ENCODE measurements at regions not wholly inside any gene's neighbourhood (a gene's known extent, or its start where the extent isn't known, plus 50 kb on each side); places are given as distances from the start of the nearest gene placed in this dataset.

DNA sequence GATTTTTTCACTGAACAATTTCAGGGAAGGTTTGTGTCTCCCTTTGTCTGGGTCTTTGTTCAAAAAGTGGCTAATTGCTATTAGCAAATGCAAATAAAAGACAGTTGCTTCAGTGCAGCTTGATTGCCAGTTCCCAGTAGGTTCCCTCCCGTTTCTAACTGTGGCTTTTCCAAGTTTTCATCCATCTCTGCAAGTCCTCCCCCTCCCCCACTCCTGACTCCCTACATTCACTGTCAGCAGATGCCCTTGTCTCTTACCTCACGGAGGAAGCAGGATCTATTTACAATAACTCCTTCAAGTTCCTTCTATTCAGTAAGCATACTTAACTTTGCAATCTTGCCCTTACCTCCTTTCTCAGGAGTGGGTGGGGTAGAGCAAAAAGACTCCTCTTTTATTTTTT lies 55.4 kb upstream of the SCEL start:
- DNase-seq (ENCODE audit: low read depth, low spot score) = peak; percentile 13
- no peak overlapping the region for H3K4me3 ChIP-seq (ENCODE audit: low read length)
- H3K4me1 ChIP-seq (ENCODE audit: control insufficient read depth, insufficient read depth, low read length) = no peaks in the 10 kb centered on the region
- no peaks in the 10 kb centered on the region for H3K27me3 ChIP-seq (ENCODE audit: control insufficient read depth, insufficient read depth, low read length)
- no CpG with 5 or more reads among the region's 2 CpGs for WGBS (ENCODE audit: insufficient coverage, insufficient read length)
- H3K27ac ChIP-seq (ENCODE audit: low read length) = no peak overlapping the region
- no peaks in the 10 kb centered on the region for H3K36me3 ChIP-seq (ENCODE audit: control insufficient read depth, insufficient read depth, low read length)
- no peaks in the 10 kb centered on the region for H3K9me3 ChIP-seq (ENCODE audit: control insufficient read depth, insufficient read depth, low read length)

DNA sequence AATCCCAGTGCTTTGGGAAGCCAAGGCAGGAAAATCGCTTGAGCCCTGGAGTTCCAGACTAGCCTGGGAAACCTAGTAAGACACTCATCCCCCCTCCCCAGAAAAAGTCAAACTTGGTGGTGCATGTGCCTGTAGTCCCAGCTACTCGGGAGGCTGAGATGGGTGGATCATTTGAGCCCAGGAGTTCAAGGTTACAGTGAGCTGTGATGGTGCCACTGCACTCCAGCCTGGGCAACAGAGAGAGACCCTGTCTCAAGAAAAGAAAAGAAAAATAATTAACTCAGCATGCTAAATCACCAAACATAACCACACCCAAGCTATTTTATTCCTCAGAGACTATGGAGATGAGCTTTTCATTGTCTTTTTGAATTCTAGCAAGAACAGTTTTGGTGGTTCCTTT lies 56.2 kb upstream of the SCEL start:
- Histone ChIP-seq H3K36me3 (ENCODE audit: control insufficient read depth, insufficient read depth, low read length) (no peaks in the 10 kb centered on the region), H3K4me3 (ENCODE audit: low read length) (no peak overlapping the region), H3K9me3 (ENCODE audit: control insufficient read depth, insufficient read depth, low read length) (no peaks in the 10 kb centered on the region), H3K4me1 (ENCODE audit: control insufficient read depth, insufficient read depth, low read length) (no peaks in the 10 kb centered on the region), H3K27me3 (ENCODE audit: control insufficient read depth, insufficient read depth, low read length) (no peaks in the 10 kb centered on the region), H3K27ac (ENCODE audit: low read length) (no peak overlapping the region)
- WGBS (ENCODE audit: insufficient coverage, insufficient read length) = no CpG with 5 or more reads among the region's 2 CpGs
- no peak for DNase-seq (ENCODE audit: low read depth, low spot score)

DNA sequence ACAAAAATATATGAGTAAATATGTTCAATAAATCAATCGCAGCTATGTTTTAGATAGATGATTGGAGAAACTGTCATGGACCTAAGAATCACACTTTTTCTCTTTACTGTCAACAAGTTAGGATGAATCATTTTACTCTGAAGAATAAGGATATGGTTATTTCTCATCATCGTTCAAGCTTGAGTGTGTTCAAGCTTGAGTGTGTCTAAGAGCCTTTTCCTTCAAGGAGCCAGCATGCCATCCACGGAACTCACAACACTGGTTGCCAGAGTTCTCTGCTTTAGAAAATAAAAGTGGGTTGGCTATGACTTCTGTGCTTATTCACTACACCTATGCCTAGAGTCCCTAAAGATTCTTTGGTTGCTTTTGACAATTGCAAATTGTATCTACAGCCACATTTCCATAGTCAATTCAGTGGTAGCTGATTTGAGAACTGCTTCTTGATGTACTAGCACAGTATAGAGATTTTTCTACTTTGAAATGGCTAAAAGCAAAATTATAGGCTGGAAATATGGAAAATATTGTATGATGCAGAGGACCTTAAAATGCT lies 58.1 kb upstream of the SCEL start:
- no peaks in the 10 kb centered on the region for H3K36me3 ChIP-seq (ENCODE audit: control insufficient read depth, insufficient read depth, low read length)
- no peaks in the 10 kb centered on the region for H3K27me3 ChIP-seq (ENCODE audit: control insufficient read depth, insufficient read depth, low read length)
- H3K4me1 ChIP-seq (ENCODE audit: control insufficient read depth, insufficient read depth, low read length) = no peaks in the 10 kb centered on the region
- no peak overlapping the region for H3K4me3 ChIP-seq (ENCODE audit: low read length)
- no peak overlapping the region for H3K27ac ChIP-seq (ENCODE audit: low read length)
- DNase-seq (ENCODE audit: low read depth, low spot score) = no peak
- WGBS (ENCODE audit: insufficient coverage, insufficient read length) = no CpG with 5 or more reads among the region's 3 CpGs
- no peaks in the 10 kb centered on the region for H3K9me3 ChIP-seq (ENCODE audit: control insufficient read depth, insufficient read depth, low read length)

DNA sequence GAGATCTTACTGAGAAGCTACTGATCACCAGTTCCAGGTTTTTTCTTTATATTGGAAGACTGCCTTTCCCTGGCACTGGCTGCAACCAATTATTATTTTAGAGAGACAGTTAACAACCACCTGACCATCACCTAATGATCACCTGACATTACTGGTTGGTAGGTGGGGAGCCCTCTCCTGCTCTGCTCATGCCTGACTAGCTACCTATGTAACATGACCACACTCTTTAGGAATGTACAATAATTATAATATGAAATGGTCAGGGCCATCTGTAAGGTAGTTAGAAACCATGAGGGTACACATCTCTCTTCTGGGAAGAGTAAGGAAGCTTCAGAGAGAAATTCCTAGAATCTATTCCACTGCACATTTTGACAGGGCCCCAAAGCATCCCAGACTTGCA lies 59.0 kb upstream of the SCEL start:
- Histone ChIP-seq H3K36me3 (ENCODE audit: control insufficient read depth, insufficient read depth, low read length) (no peaks in the 10 kb centered on the region), H3K4me3 (ENCODE audit: low read length) (no peak overlapping the region), H3K27ac (ENCODE audit: low read length) (no peak overlapping the region), H3K4me1 (ENCODE audit: control insufficient read depth, insufficient read depth, low read length) (no peaks in the 10 kb centered on the region), H3K9me3 (ENCODE audit: control insufficient read depth, insufficient read depth, low read length) (no peaks in the 10 kb centered on the region), H3K27me3 (ENCODE audit: control insufficient read depth, insufficient read depth, low read length) (no peaks in the 10 kb centered on the region)
- DNase-seq (ENCODE audit: low read depth, low spot score) = no peak

DNA sequence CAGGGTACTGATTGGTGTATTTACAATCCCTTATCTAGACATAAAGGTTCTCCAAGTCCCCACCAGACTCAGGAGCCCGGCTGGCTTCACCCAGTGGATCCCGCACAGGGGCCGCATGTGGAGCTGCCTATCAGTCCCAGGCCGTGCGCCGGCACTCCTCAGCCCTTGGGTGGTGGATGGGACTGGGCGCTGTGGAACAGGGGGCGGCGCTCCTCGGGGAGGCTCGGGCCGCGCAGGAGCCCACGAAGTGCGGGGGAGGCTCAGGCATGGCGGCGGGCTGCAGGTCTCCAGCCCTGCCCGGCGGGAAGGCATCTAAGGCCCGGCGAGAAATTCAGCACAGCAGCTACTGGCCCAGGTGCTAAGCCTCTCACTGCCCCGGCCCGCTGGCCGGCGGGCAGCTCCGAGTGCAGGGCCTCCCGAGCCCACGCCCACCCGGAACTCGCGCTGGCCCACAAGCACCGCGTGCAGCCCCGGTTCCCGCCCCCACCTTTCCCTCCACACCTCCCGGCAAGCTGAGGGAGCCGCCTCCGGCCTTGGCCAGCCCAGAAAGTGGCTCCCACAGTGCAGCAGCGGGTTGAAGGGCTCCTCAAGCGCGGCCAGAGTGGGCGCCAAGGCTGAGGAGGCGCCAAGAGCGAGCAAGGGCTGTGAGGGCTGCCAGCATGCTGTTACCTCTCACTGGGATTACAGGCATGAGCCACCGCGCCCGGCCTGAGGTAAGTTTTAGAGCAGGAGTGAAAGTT lies 60.0 kb upstream of the SCEL start:
- H3K27me3 ChIP-seq (ENCODE audit: control insufficient read depth, insufficient read depth, low read length) = no peaks in the 10 kb centered on the region
- H3K27ac ChIP-seq (ENCODE audit: low read length) = no peak overlapping the region
- H3K4me3 ChIP-seq (ENCODE audit: low read length) = no peak overlapping the region
- no peaks in the 10 kb centered on the region for H3K9me3 ChIP-seq (ENCODE audit: control insufficient read depth, insufficient read depth, low read length)
- no peaks in the 10 kb centered on the region for H3K4me1 ChIP-seq (ENCODE audit: control insufficient read depth, insufficient read depth, low read length)
- DNase-seq (ENCODE audit: low read depth, low spot score) = no peak
- H3K36me3 ChIP-seq (ENCODE audit: control insufficient read depth, insufficient read depth, low read length) = no peaks in the 10 kb centered on the region
- no CpG with 5 or more reads among the region's 47 CpGs for WGBS (ENCODE audit: insufficient coverage, insufficient read length)

DNA sequence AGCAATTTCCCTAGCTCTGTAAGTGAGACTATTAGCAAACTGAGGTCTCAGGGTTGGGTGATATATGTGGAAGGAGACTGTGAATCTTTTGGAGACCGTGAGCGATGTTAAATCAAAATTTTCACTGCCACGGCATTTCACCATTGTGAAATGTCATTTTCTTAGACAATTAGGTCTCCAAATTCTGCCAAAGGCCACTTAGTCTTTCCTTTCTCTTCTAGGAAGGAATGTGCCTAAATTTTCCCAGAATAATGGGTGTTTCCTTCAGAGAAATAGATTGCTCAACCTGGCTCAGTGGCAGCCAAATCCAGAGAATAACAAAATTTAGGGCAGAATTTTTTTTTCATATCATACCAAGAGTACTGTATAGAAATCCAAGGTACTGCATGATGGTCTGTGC lies 64.5 kb upstream of the SCEL start:
- H3K4me3 ChIP-seq (ENCODE audit: low read length) = no peak overlapping the region
- no peaks in the 10 kb centered on the region for H3K27me3 ChIP-seq (ENCODE audit: control insufficient read depth, insufficient read depth, low read length)
- H3K27ac ChIP-seq (ENCODE audit: low read length) = no peak overlapping the region
- DNase-seq (ENCODE audit: low read depth, low spot score) = no peak
- WGBS (ENCODE audit: insufficient coverage, insufficient read length) = no CpG with 5 or more reads among the region's 3 CpGs
- H3K36me3 ChIP-seq (ENCODE audit: control insufficient read depth, insufficient read depth, low read length) = no peaks in the 10 kb centered on the region
- no peaks in the 10 kb centered on the region for H3K4me1 ChIP-seq (ENCODE audit: control insufficient read depth, insufficient read depth, low read length)
- H3K9me3 ChIP-seq (ENCODE audit: control insufficient read depth, insufficient read depth, low read length) = no peaks in the 10 kb centered on the region

DNA sequence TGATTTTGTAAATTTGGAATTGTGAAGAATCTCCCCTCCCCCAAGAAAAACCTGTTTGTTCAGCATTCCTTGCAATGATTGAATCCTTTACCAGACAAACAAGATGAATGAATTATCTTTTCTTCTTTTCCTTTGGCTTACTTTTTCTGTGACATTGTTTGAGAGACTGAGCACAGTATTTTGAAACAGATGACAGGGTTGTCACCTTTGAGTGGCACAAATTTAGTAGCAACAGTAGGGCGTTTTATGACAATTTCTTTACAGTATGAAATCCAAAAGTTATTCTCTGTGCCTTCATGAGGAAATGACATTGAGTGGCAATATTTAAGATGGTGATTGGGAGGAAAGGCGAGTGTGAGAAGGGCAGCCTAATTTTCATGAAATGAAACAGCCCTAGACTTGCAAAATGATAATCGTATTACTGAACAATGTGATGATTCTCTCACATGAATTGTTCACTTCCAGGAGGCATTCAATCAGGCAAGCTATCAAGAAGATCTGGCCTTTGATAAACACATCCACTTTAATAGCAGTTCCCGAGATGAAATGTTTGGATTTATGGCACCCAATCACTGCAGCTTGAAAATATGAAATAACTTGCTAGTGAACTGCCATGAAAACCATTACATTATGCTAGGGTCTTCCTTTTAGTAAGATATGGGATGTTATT lies 68.6 kb upstream of the SCEL start:
- no peaks in the 10 kb centered on the region for H3K4me1 ChIP-seq (ENCODE audit: control insufficient read depth, insufficient read depth, low read length)
- H3K27me3 ChIP-seq (ENCODE audit: control insufficient read depth, insufficient read depth, low read length) = no peaks in the 10 kb centered on the region
- no peak for DNase-seq (ENCODE audit: low read depth, low spot score)
- no peak overlapping the region for H3K27ac ChIP-seq (ENCODE audit: low read length)
- WGBS (ENCODE audit: insufficient coverage, insufficient read length) = no CpG with 5 or more reads among the region's 4 CpGs
- H3K9me3 ChIP-seq (ENCODE audit: control insufficient read depth, insufficient read depth, low read length) = no peaks in the 10 kb centered on the region
- no peak overlapping the region for H3K4me3 ChIP-seq (ENCODE audit: low read length)
- no peaks in the 10 kb centered on the region for H3K36me3 ChIP-seq (ENCODE audit: control insufficient read depth, insufficient read depth, low read length)

DNA sequence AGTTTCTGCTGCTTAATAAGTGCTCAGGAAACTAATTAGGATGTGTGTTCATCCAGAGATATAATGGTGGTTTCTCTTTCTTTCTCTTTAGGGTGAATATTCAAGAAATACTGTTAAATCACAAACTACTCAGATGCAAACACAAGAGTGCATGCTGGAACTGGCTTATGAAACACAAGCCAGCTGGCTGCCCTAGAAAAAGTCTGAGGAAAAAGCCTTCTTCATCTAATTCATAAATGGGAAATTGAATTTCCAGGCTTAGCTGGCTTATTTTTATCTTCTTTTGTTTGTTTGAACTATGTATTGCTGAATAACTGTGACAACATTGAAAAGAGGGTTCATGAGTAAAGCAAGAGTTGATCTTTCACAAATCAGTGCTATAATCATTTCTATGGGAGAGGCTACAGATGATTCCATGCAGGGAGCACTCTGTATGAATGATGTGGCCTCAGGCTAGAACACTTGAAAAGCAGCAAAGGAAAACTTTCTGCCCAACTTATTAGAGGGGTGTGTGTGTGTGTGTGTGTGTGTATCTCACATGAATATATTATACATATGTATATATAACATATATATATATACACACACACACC lies 69.8 kb upstream of the SCEL start:
- Histone ChIP-seq H3K4me3 (ENCODE audit: low read length) (no peak overlapping the region), H3K4me1 (ENCODE audit: control insufficient read depth, insufficient read depth, low read length) (no peaks in the 10 kb centered on the region), H3K27ac (ENCODE audit: low read length) (no peak overlapping the region), H3K36me3 (ENCODE audit: control insufficient read depth, insufficient read depth, low read length) (no peaks in the 10 kb centered on the region), H3K9me3 (ENCODE audit: control insufficient read depth, insufficient read depth, low read length) (no peaks in the 10 kb centered on the region), H3K27me3 (ENCODE audit: control insufficient read depth, insufficient read depth, low read length) (no peaks in the 10 kb centered on the region)
- no peak for DNase-seq (ENCODE audit: low read depth, low spot score)

DNA sequence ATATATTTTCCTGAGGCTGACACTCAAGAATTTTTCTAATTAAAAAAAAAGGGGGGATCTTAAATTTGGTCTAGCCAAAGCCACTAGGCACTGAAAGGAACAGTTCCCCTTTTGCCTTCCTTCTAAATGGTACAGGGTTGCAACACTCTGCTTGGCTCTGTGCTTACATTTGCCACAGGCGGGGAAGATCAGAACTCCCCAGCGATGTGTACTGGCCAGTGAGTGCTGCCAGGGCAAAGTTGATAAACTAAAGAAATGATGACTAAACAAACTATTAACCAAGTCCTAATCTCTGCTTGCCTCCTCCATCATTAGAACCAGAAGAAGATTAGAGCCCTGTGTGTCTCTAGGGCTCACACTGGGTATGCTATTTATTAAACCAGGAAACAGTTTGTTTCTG lies 75.3 kb upstream of the SCEL start:
- no peak for DNase-seq (ENCODE audit: low read depth, low spot score)
- H3K27me3 ChIP-seq (ENCODE audit: control insufficient read depth, insufficient read depth, low read length) = no peaks in the 10 kb centered on the region
- H3K4me3 ChIP-seq (ENCODE audit: low read length) = no peak overlapping the region
- no peaks in the 10 kb centered on the region for H3K36me3 ChIP-seq (ENCODE audit: control insufficient read depth, insufficient read depth, low read length)
- no peak overlapping the region for H3K27ac ChIP-seq (ENCODE audit: low read length)
- WGBS (ENCODE audit: insufficient coverage, insufficient read length) = no CpG with 5 or more reads among the region's 2 CpGs
- H3K4me1 ChIP-seq (ENCODE audit: control insufficient read depth, insufficient read depth, low read length) = no peaks in the 10 kb centered on the region
- H3K9me3 ChIP-seq (ENCODE audit: control insufficient read depth, insufficient read depth, low read length) = no peaks in the 10 kb centered on the region

- H3K4me1 ChIP-seq (ENCODE audit: control insufficient read depth, insufficient read depth, low read length) = no peaks in the 10 kb centered on the region
- no peak overlapping the region for H3K4me3 ChIP-seq (ENCODE audit: low read length)
- no peaks in the 10 kb centered on the region for H3K36me3 ChIP-seq (ENCODE audit: control insufficient read depth, insufficient read depth, low read length)
- no peak for DNase-seq (ENCODE audit: low read depth, low spot score)
- no peaks in the 10 kb centered on the region for H3K27me3 ChIP-seq (ENCODE audit: control insufficient read depth, insufficient read depth, low read length)
- no CpG with 5 or more reads among the region's 3 CpGs for WGBS (ENCODE audit: insufficient coverage, insufficient read length)
- H3K9me3 ChIP-seq (ENCODE audit: control insufficient read depth, insufficient read depth, low read length) = no peaks in the 10 kb centered on the region
- no peak overlapping the region for H3K27ac ChIP-seq (ENCODE audit: low read length)
Measured at GRCh38 chr13:77459592-77459991, 75.9 kb upstream of the SCEL start.
